ENCODE measurements at regions not wholly inside any gene's neighbourhood (a gene's known extent, or its start where the extent isn't known, plus 50 kb on each side); places are given as distances from the start of the nearest gene placed in this dataset.

DNA sequence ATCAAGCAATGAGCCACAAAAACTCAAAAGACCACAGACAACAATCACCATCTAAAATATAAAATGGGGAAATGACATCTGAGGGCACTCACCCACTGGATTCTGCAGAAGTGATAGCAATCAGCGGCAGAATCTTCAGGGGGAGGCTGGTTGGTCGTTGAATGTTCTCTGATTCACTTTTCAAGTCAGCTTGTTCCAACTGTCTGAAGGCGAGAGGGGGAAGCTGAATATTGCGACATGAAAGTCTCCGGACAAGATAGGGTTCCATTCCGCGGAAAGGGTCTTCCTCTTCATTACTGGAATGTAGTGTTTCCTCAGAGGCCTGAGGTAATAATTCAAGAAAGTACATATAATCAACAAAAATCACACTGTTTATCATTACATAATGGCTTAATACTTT lies 94.9 kb upstream of the PDE4D start:
- 73 to 90% methylated on average over 2 to 7 of the region's 7 CpGs for WGBS, 2 experiments (ENCODE audit: insufficient coverage in 1 of 2, insufficient read length in 1 of 2)
- Mint-ChIP-seq H3K27me3 (ENCODE audit: insufficient read depth) (peaks cover 1% of the 10 kb centered on the region), H3K4me1 (no peaks in the 10 kb centered on the region), H3K27ac (no peak overlapping the region), H3K4me3 (no peak overlapping the region), H3K9me3 (no peaks in the 10 kb centered on the region), H3K36me3 (ENCODE audit: low read depth) (no peaks in the 10 kb centered on the region)
- H3K4me1 ChIP-seq (ENCODE audit: control insufficient read depth, insufficient read depth, low read length): no peaks in the 10 kb centered on the region
- no peaks in the 10 kb centered on the region for H3K36me3 ChIP-seq (ENCODE audit: control insufficient read depth, insufficient read depth, low read length)
- no peaks in the 10 kb centered on the region for H3K27me3 ChIP-seq (ENCODE audit: control insufficient read depth, insufficient read depth, low read length, poor library complexity, severe bottlenecking)
- TF ChIP-seq CTCF (conservative IDR thresholded peaks at IDR 0.05): no peak
- H3K27ac ChIP-seq (ENCODE audit: low read depth, low read length): no peak overlapping the region
- DNase-seq: no peak
- H3K4me3 ChIP-seq (ENCODE audit: low read length): no peak overlapping the region
- H3K9me3 ChIP-seq (ENCODE audit: control insufficient read depth, low read length): no peaks in the 10 kb centered on the region
- H3K9ac ChIP-seq (ENCODE audit: extremely low read depth, low read length, poor library complexity, severe bottlenecking): no peak overlapping the region

GRCh38 chr5:59976342-59976741 lies 82.8 kb upstream of the PDE4D start:
- Histone ChIP-seq H3K4me3 (ENCODE audit: low read length) (no peak overlapping the region), H3K36me3 (ENCODE audit: control insufficient read depth, insufficient read depth, low read length) (no peaks in the 10 kb centered on the region), H3K9ac (ENCODE audit: extremely low read depth, low read length, poor library complexity, severe bottlenecking) (no peak overlapping the region), H3K27ac (ENCODE audit: low read depth, low read length) (no peak overlapping the region), H3K27me3 (ENCODE audit: control insufficient read depth, insufficient read depth, low read length, poor library complexity, severe bottlenecking) (no peaks in the 10 kb centered on the region), H3K4me1 (ENCODE audit: control insufficient read depth, insufficient read depth, low read length) (no peaks in the 10 kb centered on the region), H3K9me3 (ENCODE audit: control insufficient read depth, low read length) (no peaks in the 10 kb centered on the region)
- Mint-ChIP-seq H3K27me3 (ENCODE audit: insufficient read depth) (no peaks in the 10 kb centered on the region), H3K4me1 (no peaks in the 10 kb centered on the region), H3K9me3 (no peaks in the 10 kb centered on the region), H3K4me3 (no peak overlapping the region), H3K36me3 (ENCODE audit: low read depth) (no peaks in the 10 kb centered on the region), H3K27ac (no peak overlapping the region)
- DNase-seq: no peak
- no peak for TF ChIP-seq CTCF (conservative IDR thresholded peaks at IDR 0.05)
- WGBS, 2 experiments (ENCODE audit: insufficient coverage in 1 of 2, insufficient read length in 1 of 2): 71 to 92% methylated on average over 1 of the region's 1 CpG

DNA sequence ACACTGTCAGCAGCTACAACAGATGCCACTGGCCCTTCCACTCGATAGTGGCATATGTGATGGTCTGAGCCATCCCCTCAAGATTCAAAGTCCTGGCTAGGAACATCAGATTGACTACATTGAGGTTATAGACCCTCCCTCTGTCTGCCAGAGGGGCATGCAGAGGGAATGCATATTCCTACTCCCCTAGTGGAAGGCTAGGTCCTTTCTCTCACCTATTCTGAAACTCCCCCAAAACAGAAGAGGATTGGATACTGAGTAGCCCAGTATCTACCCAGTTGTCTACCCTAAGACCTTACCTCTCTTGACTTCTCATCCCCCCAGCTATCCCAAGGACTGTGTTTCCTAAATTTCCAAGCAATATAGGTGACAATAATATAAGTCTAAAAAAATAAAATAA lies 78.5 kb upstream of the PDE4D start:
- Mint-ChIP-seq H3K9me3 (no peaks in the 10 kb centered on the region), H3K4me1 (no peaks in the 10 kb centered on the region), H3K36me3 (ENCODE audit: low read depth) (no peaks in the 10 kb centered on the region), H3K27me3 (ENCODE audit: insufficient read depth) (no peaks in the 10 kb centered on the region), H3K4me3 (no peak overlapping the region), H3K27ac (no peak overlapping the region)
- H3K27me3 ChIP-seq (ENCODE audit: control insufficient read depth, insufficient read depth, low read length, poor library complexity, severe bottlenecking): no peaks in the 10 kb centered on the region
- H3K36me3 ChIP-seq (ENCODE audit: control insufficient read depth, insufficient read depth, low read length): no peaks in the 10 kb centered on the region
- H3K9me3 ChIP-seq (ENCODE audit: control insufficient read depth, low read length): no peaks in the 10 kb centered on the region
- no peak for DNase-seq
- WGBS, 2 experiments (ENCODE audit: insufficient coverage in 1 of 2, insufficient read length in 1 of 2): 89 to 93% methylated on average over 1 of the region's 1 CpG
- no peaks in the 10 kb centered on the region for H3K4me1 ChIP-seq (ENCODE audit: control insufficient read depth, insufficient read depth, low read length)
- no peak for TF ChIP-seq CTCF (conservative IDR thresholded peaks at IDR 0.05)
- H3K27ac ChIP-seq (ENCODE audit: low read depth, low read length): no peak overlapping the region
- no peak overlapping the region for H3K9ac ChIP-seq (ENCODE audit: extremely low read depth, low read length, poor library complexity, severe bottlenecking)
- H3K4me3 ChIP-seq (ENCODE audit: low read length): no peak overlapping the region
